CMK (cell line): ENCODE measurements at regions not wholly inside any gene's neighbourhood (a gene's known extent, or its start where the extent isn't known, plus 50 kb on each side); places are given as distances from the start of the nearest gene placed in this dataset.

Experiments used
- DNase-seq: peaks from one replicate; pipeline ENCODE4 v3.0.0-alpha.2; 2010; ENCODE audit warnings: low read depth

DNA sequence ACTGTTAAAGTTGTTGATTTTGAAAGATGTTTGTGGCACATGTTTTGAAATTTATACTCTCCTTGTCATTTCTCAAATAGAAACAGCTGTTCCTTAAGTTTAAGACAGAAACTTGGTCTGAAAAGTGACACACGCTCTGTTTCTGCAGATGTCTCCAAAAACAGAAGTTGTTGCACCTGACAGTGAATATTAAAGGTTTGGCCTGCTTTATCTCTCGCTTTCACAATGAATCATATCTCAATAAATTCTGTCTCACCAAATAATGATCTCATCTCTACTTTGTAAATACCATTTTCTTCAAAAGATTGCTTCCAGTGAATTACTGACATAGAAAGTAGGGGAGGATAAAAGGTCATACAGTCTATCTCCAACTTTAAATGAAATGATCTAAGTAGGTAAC, 294.9 kb upstream of the SYT4 start:
- no peak for DNase-seq

DNA sequence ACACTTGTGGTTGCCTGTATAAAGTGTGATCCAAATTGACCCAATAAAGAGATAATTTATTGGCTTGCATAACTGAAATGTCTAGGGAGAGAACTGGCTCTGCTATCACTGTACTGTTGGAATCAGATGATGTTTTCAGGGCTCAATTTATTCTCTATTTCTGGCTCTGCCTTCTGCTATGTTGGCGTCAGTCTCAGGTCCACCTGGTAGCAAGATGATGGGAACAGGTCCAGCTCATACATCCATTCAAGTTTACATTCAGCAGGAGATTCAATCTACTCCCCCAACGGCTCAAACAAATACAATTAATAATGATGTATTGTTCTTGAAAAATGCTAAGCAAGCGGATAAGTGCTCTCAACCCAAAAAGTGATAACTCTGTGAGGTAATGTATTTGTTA, 297.7 kb upstream of the SYT4 start:
- no peak for DNase-seq

DNA sequence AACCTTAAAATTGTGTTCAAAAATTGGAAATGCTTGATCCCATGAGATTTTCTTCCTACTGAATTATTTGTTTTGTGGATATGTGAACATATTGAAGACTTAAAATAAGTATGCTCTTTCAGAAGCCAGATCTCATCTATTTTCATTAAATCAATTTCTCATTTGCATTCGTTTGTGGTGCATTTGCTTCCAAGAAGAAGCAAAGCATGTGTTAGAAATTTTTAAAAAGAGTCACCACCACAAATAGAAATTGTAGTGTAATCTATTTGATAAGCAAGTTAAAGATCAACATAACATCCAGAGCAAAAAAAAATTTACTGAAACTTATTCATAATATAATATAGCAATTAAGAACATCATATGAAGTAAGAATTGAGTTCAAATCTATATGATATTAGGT, 300.9 kb upstream of the SYT4 start:
- no peak for DNase-seq

DNA sequence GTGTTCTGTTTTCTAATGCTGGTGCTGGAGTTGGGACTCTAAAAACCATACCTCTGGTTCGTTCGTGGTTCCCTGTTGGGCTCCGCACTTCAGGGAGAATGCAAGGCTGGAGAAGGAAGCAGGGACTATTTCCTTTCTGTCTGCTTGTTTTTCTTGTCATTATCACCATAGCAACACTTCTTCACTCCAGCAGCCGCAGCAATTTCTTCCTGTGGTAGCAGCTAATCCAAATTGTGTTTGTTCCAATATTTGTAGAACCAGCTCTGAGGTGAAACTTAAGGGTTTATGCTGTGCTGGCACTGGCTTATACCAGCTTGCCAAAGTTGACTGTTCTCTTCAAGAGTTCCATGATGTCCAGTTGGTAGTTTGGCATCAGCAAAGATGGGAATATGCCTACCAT, 301.4 kb upstream of the SYT4 start:
- DNase-seq: no peak

DNA sequence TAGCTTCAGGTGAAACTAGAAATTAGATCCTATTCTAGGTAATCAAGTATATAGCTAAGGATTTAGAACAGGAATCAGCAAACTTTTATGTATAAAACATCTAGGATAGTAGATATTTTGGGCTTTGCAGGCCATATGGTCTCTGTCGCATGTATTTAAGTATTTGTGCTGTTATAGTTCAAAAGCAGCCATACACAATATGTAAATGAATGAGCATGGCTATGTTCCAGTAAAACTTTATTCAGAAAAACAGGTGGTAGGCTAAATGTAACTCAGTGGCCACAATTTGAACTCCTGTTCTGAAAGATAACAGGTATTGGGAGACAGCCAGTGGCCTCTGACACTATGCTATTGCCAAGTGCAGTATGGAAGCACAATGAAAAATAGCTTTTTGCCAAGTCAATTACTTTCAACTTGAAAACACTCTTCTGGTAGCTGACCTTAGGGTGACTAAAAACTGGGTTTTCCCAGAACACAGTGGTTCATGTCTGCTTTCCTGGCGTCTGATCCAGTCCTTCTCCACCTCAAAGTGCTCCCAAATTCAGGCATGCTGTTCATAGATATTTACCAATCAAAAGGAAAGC, 304.7 kb upstream of the SYT4 start:
- DNase-seq: no peak

DNA sequence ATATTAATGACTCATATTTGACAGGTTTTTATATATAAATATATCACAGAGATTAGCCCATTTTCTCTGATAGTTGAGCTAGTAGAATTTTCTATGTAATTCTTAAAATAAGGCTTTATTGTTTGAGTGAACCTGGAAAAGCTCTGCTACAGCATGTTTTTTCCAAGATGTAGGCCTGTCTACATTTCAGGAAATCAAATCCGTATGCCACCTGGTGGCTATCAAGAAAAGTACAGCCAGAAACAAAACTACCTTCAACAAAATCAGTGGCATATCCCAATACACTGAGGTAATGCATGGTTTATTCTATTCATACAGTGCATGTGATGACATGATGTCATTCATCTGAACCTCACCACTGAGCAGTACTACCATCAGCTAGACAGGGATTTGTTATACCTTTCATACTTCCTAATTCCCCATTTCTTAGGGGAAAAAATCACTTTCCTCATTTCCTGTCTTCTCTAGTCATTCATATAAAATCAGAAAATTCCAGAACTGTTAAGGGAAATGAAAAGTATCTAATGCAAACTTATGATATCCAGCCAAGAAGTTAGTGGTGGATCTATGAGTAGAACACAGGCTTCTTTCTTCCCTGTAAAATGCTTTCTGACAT, 310.4 kb upstream of the SYT4 start:
- no peak for DNase-seq

DNA sequence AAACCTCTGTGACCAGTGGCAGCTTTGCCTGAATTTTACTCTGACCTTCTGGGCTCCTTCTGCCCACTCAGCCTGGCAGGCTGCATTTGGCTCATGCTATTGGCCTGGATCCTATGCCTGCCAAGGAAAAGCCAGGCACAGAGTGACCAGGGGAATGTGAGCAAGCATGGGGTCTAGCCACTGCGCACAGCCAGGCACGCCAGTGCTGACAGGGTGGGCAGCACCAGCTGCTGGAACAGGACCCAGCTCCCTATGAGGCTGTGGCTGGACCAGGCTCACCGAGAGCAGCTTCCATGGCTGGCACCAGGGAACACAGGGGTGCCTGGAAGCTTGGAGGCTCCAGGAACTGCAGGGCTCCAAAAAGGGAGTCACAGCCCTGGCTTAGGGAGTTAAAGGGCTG, 311.5 kb upstream of the SYT4 start:
- DNase-seq: no peak

DNA sequence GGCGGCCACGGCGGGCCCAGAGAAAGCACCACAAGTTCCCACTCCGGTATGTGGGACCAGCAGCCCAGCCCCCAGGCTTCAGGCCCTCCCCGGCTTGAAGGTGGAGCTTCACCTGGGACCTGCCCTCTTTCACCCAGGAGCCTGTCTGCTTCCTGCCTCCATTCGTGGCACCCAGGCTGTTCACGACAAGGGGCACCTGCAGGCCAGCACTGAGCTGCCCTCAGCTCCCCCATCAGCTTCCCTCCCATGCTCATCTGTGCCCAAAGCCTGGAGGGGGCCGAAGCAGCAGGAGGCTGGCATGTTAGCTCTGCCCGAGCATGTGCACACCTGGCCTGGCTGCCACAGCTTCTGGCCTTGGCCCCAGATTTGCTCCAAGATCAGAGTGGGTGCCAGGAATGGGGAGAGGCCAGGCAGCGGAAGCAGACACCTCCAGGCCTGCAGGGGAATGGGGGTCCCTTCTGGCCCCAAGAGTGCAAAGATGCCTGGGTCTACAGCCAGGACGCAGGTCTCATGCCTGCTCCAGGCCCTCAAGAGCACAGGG, 312.4 kb upstream of the SYT4 start:
- DNase-seq: no peak

DNA sequence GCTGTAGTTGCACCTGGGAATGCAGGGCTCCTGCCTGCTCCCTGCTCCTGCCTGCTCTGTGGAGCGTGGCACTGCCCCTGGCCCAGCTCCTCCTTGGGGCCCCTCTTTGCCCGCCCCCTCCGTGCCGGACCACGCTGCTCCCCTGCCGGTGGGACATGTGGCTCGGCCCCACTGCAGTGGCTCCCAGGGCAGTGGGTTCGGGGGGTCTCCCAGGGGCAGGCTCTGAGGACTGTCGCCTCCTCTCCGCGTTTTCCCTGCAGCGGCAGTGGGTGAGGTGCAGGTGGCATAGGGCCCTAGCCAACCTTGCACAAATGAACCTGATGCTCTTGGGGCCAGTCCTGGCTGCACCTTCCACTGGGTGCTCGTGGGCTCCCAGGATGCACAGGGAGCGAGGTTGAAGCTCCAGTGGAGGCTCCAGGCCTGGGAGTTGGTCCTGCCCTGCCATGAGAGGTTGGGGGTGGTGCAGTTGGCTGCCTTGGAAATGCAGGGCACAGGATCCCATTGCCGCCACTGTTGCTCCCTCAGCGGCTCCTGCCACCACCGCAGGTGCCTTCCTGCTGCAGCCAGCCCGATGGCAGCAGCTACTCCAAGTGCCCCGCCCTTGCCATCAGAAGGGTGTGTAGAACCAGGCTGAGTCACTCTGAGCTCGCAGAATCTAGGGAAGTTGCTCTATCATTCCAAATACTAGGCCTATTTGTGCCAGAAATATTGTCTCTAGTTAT, 313.1 kb upstream of the SYT4 start:
- no peak for DNase-seq

DNA sequence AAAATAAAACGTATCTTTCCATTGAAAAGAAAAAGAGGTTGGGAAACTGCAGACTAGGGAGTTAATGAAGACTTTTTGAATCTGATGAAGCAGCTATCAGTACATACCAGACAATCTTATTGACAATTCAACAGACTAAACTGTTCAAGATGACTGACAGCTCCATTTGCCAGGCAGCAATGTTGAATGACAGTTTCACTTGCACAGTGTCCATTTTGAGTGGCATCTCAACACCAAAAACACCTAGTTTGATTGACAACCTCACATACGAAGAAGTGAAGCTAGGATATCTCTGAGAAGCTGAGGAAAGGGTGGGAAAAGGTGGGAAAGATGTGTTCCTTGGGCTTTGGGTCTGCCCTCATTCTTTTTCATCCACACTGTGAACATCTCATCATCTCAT, 315.0 kb upstream of the SYT4 start:
- no peak for DNase-seq

DNA sequence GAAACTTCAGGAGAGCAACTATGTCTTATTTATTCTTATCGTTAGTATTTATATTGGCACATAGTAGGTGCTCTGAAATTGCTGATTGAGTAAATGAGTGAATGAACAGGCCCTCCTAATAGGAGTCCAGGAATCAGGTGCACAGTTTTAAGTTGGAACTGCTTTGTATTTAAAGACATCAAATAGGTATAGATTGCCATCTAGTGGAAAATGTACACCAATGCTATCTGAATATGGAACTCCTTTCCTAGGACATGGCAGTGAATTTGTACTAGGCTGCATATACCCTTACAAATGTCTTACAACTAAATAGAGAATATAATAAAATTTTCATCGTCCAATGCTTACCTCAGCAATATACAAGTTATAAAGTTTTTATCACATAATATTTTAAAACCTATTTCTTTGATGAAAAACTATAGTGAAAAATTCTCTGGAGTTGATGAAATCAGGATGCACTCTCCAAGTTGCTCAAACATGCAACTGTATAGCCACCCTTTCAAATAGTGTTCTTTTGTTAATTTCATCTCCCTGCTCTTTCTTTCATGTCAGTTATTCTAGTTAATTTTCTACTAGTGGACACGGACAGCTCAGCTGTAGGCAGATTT, 318.9 kb upstream of the SYT4 start:
- no peak for DNase-seq

DNA sequence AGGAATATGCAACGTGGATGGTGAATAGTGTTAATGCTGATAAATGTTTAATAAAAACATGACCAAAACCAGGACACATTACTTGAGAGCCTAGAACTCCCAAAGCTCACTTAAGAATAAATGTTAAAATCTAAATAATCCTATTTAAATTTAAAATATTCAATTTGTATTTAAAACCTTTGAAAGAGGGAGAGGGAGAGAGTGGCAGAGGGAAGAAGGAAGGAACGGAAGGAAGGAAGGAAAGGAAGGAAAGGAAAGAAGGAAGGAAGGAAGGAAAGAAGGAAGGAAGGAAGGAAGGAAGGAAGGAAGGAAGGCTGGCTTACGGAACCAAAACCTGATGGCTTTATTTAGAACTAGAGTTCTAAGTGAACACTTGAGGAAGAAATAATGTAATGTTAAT, 324.1 kb upstream of the SYT4 start:
- no peak for DNase-seq

DNA sequence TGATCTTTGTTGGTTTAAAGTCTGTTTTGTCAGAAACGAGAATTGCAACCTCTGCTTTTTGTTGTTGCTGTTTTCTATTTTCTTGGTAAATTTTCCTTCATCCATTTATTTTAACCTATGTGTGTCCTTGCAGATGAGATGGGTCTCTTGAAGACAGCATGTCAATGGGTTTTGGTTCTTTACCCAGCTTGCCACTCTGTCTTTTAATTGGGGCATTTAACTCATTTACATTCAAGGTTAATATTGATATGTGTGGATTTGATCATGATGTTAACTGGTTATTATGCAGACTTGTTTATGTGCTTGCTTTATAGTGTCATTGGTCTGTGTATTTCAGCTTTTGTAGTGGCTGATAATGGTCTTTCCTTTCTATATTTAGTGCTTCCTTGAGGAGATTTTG, 327.9 kb upstream of the SYT4 start:
- DNase-seq: no peak

DNA sequence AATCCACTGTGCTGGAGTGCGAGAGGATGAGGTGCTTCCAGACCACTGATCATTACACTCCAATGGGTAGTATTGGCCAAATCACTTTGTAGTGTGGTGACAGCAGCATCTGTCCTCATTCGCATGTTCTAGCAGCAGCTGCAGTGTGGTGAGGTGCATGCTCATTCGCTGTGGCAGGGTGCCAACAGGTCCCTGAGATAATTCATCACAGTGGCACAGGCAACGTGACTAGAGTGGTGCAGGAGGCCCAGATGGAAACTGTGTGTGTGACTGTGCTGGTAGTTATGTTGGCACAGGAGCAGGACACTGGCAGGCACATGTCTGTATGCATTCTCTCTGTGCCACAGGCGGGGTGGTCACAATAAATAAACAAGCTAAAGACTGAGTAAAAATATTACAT, 329.5 kb upstream of the SYT4 start:
- no peak for DNase-seq

DNA sequence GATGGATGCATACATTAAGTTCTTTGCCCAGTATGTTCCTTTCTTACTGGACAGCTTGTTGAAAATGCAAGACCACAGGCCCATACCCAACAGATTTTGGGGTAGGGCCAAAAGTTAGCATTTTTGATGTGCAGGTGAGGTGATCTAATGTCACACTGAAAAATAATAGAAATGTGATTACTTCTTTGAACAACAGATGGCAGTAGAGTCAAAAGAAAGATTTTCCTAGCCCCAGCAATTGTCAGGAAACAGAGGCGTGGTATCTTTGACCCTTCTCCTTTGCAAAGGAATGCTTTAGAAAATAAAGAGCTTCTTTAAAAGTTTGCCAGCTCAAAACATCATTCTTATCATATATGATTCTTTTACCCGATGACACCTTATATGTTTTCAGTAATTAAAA, 343.6 kb upstream of the SYT4 start:
- DNase-seq: no peak

DNA sequence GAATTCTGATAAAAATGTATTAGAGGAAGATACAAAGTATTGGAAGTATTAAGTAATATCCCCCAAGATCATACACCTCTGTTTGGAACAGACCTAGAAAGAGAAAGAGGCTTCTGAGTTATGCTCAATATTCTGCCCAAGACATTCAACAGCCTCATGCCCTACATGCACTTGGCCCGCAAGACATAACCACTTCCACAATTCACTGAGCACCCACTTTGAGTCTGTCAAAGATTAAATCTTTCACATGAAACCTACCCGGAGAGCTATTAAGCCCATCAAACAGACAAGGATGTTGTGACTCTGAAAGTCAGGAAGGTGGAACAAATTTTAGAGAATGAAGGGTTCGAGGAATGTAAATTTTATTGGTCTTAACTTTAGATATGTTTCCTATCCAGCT, 344.7 kb upstream of the SYT4 start:
- DNase-seq: no peak

DNA sequence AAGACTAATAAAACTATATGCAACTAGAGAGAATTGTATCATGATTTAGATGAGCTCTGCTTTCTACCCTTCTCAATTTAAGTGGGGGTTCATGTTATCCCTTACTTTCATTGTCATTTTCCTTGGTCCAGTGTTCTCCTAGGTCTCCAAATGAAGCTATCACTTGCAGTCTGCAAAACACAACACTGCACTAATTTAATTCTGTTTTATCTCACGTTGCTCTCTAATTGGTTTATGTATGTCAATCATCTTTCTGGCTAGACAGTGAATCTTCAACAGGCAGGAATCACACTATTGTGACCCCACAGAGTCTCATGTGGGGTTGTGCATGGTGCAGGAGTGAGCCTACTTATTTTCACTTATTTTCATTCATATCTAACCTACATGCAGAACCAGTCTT, 348.3 kb upstream of the SYT4 start:
- DNase-seq: no peak

DNA sequence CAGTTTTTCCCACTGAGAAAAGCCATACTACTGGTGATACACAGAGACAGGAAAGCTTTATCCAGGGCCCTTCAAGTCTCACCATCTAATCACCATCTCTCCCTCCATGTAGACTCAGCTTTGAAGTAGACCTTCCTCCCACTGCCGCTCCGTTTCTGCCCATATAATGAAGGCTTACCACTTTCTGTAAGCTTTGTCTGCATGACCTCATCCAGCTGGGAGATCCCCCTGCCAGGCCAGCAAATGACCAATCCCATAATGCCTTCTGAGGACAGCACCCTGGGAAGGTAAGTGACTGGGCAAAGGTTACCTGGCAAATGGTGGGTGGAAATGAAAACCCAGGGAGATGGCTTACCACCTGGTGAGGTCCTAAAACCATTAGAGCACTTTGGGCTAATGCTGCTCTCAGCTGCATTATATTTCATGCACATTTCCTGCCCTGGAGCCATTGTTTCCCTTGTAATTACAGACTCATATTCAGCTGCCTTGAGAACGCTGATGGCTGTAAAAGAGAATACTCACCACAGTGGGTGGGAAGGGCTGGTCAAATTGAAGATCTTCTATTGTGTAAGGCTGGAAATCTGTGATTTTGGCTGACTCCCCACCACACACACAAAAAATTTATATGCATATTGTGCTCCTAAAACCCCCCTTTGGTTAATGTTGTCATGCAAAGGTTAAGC, 350.7 kb upstream of the SYT4 start:
- DNase-seq: no peak

DNA sequence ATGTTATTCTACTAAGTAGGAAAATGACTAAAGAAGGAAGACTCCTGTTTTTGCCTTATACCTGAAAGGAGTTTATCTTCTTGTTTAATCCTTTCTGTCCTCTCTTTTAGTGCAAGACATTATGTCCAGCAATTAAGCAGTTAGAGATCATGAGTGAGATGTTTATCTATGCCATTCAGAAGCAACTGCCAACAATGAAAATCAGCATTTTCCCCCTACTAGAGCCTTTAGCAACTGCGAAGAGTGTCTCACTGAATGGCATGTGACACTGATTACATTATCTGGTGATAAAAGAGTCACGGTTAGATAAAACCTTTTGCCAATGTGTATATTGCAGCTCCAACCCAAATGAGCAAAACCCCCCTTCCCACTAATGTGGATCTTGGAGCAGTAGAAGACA, 357.7 kb upstream of the SYT4 start:
- no peak for DNase-seq

DNA sequence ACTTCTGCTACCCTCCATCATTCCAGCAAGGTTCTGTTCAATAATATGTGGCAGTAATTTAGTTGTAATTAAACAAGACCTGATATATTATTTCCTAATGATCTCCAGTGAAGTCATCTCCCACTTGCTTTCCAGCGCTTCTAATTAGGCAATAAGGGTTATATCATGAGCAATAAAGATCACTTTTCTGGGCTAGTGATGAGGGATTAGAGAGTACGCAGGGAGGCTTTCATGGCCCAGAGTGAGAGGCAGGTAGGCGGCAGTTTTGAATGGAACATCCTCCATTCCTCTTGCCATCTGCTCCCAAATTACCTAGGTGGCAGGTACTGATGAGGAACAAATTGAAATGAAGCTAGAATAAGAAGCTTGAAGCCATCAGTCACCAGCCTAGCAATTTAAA, 358.1 kb upstream of the SYT4 start:
- DNase-seq: no peak

DNA sequence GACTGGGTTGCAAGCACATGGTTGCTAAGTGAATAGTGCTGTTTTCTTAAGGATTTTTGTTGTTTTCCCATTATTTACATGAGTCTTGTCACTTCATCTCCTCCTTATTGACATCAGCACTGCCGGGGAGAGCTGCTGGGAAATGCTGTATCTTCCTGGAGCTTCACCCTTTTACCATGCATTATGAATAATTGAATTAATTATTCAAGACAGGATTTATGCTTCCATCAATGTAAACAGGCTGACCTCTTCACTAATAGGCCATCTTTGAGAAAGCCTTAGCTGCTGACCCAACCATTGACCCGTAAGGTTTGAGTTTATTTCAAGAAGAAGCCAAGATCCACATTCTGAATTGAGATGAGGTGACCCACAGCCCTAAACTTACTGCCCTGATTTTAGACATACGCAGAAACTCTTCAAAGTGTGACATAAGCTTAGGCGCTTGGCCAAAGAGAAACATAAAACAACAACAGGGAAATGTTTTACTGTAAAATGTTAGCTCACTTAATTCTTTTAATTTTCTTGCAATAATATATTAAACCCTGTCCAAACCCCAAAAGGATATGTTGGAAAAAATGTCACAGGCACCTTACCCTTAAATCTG, 365.5 kb upstream of the SYT4 start:
- DNase-seq: no peak

DNA sequence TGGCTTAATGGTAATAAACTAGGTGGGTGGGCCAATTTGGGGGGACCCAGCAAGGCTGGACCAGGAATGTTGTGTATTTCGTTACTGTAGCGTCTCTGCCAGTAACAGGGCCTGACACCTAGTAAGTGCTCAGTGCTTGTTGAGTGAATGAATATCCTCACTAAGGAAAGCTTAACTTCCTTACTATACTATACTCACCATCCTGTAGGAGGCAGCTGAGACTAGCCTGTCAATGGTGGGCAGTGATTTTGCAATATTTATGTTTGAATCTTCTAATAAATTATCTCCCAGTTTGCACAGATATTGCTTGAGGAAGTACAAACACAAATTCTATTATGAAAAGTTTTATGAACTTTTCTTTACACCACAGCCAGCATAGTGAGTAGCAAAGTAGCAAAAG, 370.7 kb upstream of the SYT4 start:
- no peak for DNase-seq
